Activated naive CD8-positive, alpha-beta T cell treated with anti-CD3 and anti-CD28 coated beads, Interleukin-2, amount 10 ng/mL, durations not matched to agents 7 days and 5 days (primary cell): ENCODE measurements at regions not wholly inside any gene's neighbourhood (a gene's known extent, or its start where the extent isn't known, plus 50 kb on each side); places are given as distances from the start of the nearest gene placed in this dataset.

ENCODE experiments used
- ATAC-seq: fragments of 150-1000 bp; cut with Tn5 transposase; one replicate; pipeline ENCODE4 v1.10.0; 2021; ENCODE audit warnings: low read depth, moderate library complexity
- POLR2A ChIA-PET: fragments of 350-600 bp; sonication (Branson Sonifier 250); formaldehyde crosslinking; loops from one replicate; lab custom pipeline; 2021; ENCODE audit warnings: antibody characterized with exemption; lab: Charles Lee
- DNase-seq: peaks from one replicate; pipeline ENCODE4 v3.0.0; 2021
- H3K27ac Mint-ChIP-seq: one replicate; pipeline ENCODE4 v1.8.0; 2022; ENCODE audit warnings: mild to moderate bottlenecking, mixed read lengths
- H3K27me3 Mint-ChIP-seq: one replicate; pipeline ENCODE4 v1.8.0; 2022; ENCODE audit warnings: mild to moderate bottlenecking, moderate library complexity, mixed read lengths
- H3K36me3 Mint-ChIP-seq: one replicate; pipeline ENCODE4 v1.8.0; 2021; ENCODE audit warnings: mild to moderate bottlenecking, mixed read lengths
- H3K4me1 Mint-ChIP-seq: one replicate; pipeline ENCODE4 v1.8.0; 2021; ENCODE audit warnings: mixed read lengths
- H3K4me3 Mint-ChIP-seq: one replicate; pipeline ENCODE4 v1.8.0; 2022; ENCODE audit warnings: mild to moderate bottlenecking, moderate library complexity, mixed read lengths
- H3K9me3 Mint-ChIP-seq: one replicate; pipeline ENCODE4 v1.8.0; 2021; ENCODE audit warnings: mixed read lengths

DNA sequence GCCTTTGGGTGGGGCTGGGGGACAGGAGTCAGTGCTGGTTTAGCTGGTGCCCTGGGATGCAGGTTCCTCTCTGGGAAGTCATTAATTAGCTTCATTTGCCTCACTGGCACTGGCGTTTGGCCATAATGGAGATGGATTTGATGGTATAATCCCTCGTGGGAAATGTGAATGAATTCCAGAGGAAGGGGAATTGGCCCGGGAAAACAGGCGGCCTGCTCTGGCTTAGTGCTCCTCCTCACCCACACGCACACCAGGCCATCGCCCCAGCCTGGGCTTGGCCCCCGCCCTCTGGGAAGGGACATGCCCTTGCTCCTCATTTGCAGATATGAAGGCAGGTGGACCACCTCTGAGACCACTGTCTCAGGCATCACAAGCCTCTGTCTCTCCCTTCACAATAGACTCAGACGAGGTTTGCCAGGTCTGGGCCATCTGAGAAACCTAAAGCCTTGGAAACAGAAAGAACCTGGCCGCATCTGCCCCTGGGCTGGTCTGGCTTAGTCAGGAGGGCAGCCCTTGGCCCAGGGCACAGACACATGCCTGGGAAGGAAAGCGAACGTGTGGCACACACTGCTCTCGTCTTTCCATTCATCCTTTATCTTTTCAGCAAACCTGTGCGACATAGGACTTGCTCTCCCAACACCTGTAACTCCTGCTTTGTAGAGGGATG is 199.2 kb upstream of the CDH4 start:
- Mint-ChIP-seq H3K27me3 (no peaks in the 10 kb centered on the region), H3K9me3 (peaks cover 2% of the 10 kb centered on the region), H3K36me3 (no peaks in the 10 kb centered on the region), H3K27ac (no peak overlapping the region), H3K4me3 (no peak overlapping the region), H3K4me1 (no peaks in the 10 kb centered on the region)
- ATAC-seq: no peak
- no peak for DNase-seq
- POLR2A ChIA-PET: no interaction called here

DNA sequence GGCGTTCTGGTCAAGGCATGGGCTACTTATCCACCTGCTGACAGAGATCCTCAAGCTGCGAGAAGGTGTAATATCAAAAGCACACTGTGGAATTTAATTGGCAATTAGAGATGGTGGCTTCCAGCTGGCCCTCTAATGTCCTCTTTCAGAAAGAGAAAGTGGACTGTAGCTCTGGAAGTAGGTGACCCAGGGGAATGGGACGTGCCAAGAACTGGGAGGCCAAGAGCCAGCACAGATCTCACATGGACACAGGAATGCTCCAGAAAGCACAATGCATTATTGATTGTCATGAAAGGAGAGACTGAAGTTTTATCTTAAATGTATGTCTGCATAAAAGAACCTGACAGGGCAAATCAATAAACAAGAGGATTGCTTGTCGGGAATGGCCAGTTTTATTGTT is 198.6 kb upstream of the CDH4 start:
- ATAC-seq (no peak), DNase-seq (no peak)
- Mint-ChIP-seq H3K27me3 (no peaks in the 10 kb centered on the region), H3K4me1 (no peaks in the 10 kb centered on the region), H3K27ac (no peak overlapping the region), H3K4me3 (no peak overlapping the region), H3K36me3 (no peaks in the 10 kb centered on the region), H3K9me3 (peaks cover 2% of the 10 kb centered on the region)
- POLR2A ChIA-PET: no interaction called here

DNA sequence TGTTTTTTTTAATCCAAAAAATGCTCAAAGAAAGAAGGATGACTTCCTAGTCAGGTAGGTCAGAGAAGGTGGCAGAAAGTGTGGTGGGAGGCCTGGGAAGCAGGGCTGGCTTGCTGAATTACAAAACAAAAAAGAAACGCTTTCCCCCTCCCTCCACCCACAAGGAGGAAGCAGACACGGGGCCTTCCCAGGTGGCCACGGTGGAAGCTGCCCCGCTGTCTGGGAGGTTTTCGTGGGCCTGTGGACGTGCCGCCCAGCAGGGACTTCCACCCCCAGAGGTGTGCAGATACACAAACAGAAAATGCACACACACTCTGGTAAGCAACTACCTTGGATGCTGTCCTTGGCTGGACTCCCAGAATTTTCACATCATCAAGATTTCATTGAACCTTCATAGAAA is 198.2 kb upstream of the CDH4 start:
- DNase-seq: no peak
- H3K27ac Mint-ChIP-seq: no peak overlapping the region

GRCh38 chr20:61054411-61054810 is 197.7 kb upstream of the CDH4 start:
- Mint-ChIP-seq H3K27me3 (no peaks in the 10 kb centered on the region), H3K36me3 (no peaks in the 10 kb centered on the region), H3K9me3 (no peaks in the 10 kb centered on the region), H3K27ac (no peak overlapping the region), H3K4me1 (no peaks in the 10 kb centered on the region), H3K4me3 (no peak overlapping the region)
- POLR2A ChIA-PET: no interaction called here
- ATAC-seq: no peak
- no peak for DNase-seq

More for the DNA sequence above, 198.2 kb upstream of the CDH4 start:
- Mint-ChIP-seq H3K4me3 (no peak overlapping the region), H3K9me3 (no peaks in the 10 kb centered on the region), H3K4me1 (no peaks in the 10 kb centered on the region), H3K27me3 (no peaks in the 10 kb centered on the region), H3K36me3 (no peaks in the 10 kb centered on the region)
- no peak for ATAC-seq
- POLR2A ChIA-PET: no interaction called here

GRCh38 chr20:61055180-61056010 is 196.7 kb upstream of the CDH4 start:
- Mint-ChIP-seq H3K36me3 (no peaks in the 10 kb centered on the region), H3K27ac (no peak overlapping the region), H3K27me3 (no peaks in the 10 kb centered on the region), H3K4me3 (no peak overlapping the region), H3K4me1 (no peaks in the 10 kb centered on the region), H3K9me3 (no peaks in the 10 kb centered on the region)
- POLR2A ChIA-PET: no interaction called here
- no peak for DNase-seq
- ATAC-seq: no peak

DNA sequence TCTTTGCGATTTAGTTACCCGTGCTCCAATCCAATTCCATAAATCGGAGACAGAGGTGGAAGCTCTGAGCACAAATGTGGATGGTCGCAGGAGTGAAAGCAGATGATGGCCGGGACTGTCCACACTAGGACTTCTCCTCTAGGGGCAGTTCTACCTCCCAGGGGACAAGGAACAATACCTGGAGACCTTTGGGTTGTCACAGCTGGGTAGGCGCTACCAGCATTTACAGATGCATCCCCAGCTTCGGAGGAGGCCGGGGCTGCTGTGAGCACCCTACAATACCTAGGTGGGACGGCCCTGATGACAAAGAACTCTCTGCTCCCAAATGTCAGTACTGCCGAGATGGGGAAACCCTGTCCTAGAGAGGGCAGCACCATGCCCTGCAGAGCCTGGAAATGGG is 195.9 kb upstream of the CDH4 start:
- Mint-ChIP-seq H3K9me3 (no peaks in the 10 kb centered on the region), H3K36me3 (no peaks in the 10 kb centered on the region), H3K4me3 (no peak overlapping the region), H3K27ac (no peak overlapping the region), H3K27me3 (no peaks in the 10 kb centered on the region), H3K4me1 (no peaks in the 10 kb centered on the region)
- POLR2A ChIA-PET: no interaction called here
- DNase-seq (no peak), ATAC-seq (no peak)

DNA sequence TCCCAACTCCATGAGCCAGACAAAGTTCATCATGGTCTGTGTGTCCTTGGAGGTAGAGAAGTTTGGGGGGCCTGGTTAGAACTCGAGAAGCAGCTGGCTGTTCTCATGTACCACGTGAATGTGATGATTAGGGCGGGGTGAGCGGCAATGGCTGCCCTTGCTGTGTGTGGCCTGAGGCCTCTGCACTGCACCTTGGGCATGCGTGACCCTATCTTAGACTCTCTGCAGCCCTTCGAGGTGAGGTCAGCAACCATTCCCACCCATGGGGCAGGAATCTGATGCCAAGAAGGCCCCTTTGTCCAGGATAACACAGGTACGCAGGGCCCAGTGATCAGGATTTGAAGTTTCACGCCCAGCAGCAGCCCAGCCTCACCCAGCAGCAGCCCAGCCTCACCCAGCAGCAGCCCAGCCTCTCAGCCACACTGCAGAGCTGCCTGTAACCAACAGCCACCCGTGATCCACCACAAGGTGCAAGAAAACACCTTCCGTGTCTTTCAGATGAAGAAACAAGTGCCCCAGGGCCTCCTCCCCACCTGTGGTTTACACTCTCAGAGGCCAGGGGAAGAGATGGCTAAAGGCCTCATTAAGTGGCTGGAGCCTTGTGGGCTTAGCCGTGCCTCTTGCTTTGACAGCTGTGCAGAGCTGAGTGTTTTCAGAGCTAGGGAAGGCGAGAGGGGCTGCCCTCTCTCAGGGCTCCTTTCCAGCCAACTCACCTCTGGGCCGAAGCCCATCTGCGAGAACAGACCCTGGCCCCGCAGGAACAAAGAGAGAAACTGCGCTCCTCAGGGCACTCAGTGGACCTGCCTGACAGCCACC is 195.2 kb upstream of the CDH4 start:
- Mint-ChIP-seq H3K27me3 (no peaks in the 10 kb centered on the region), H3K27ac (no peak overlapping the region), H3K9me3 (no peaks in the 10 kb centered on the region), H3K4me1 (no peaks in the 10 kb centered on the region), H3K36me3 (no peaks in the 10 kb centered on the region), H3K4me3 (no peak overlapping the region)
- DNase-seq: no peak
- POLR2A ChIA-PET: no interaction called here
- no peak for ATAC-seq

DNA sequence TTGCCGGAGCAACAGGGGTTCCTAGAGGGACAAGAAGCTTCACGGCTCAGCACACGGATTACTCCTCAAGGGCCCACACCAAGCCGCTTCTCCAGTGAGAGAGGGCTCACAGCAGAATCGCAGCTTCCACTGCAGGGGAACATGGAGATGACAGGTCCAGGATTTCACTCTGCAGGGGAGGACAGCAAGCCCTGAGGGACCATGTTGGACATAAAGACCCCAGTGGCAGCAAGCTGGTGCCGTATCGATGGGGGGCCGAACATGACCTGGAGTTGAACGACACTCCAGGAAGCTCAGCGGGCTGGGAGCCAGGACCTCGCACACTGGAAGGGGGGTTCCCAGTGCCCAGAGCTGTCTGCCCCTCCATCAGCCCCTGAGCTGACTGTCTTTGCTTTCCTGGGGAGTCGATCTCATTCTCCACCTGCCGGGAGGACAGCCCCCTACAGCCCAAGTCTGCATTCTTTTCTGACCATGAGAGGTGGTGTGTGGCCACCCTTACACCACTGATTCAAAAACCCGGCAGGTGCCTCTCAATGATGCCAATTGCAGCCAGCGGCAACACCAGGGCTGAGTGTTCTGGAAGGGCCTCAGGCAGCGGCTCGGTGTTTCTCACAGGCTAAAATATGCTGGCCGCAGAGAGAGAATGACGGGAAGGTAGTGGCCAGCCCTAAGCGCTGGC is 194.5 kb upstream of the CDH4 start:
- DNase-seq (no peak), ATAC-seq (no peak)
- Mint-ChIP-seq H3K4me1 (no peaks in the 10 kb centered on the region), H3K36me3 (no peaks in the 10 kb centered on the region), H3K4me3 (no peak overlapping the region), H3K27ac (no peak overlapping the region), H3K27me3 (no peaks in the 10 kb centered on the region), H3K9me3 (no peaks in the 10 kb centered on the region)
- POLR2A ChIA-PET: no interaction called here

GRCh38 chr20:61061981-61062380 is 190.1 kb upstream of the CDH4 start:
- no peaks in the 10 kb centered on the region for H3K4me1 Mint-ChIP-seq
- no peak overlapping the region for H3K4me3 Mint-ChIP-seq
- no peak for ATAC-seq
- no peaks in the 10 kb centered on the region for H3K36me3 Mint-ChIP-seq
- no peaks in the 10 kb centered on the region for H3K9me3 Mint-ChIP-seq
- H3K27ac Mint-ChIP-seq: no peak overlapping the region
- no peak for DNase-seq
- POLR2A ChIA-PET: no interaction called here
- H3K27me3 Mint-ChIP-seq: no peaks in the 10 kb centered on the region

DNA sequence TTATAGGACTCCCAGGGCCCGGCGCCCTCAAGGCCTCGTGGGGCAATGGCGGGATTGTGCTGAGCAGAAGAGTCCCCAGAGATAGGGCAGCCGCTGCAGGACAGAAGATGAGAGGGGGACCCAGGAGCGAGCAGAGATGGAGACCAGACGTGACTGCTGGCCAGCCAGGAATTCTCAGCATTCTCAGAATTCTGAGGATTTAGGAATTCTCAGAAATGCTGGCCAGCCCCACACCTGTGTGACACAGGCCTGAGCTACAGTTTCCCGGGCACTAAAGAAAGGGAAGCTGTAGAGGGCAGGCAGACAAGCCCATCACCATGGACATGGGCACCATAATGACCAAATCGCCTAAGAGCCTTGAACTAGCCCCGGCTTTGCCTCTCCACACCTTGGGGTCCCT is 186.2 kb upstream of the CDH4 start:
- Mint-ChIP-seq H3K27ac (no peak overlapping the region), H3K4me1 (no peaks in the 10 kb centered on the region), H3K36me3 (no peaks in the 10 kb centered on the region), H3K4me3 (no peak overlapping the region), H3K9me3 (no peaks in the 10 kb centered on the region), H3K27me3 (no peaks in the 10 kb centered on the region)
- POLR2A ChIA-PET: no interaction called here
- ATAC-seq (no peak), DNase-seq (no peak)

DNA sequence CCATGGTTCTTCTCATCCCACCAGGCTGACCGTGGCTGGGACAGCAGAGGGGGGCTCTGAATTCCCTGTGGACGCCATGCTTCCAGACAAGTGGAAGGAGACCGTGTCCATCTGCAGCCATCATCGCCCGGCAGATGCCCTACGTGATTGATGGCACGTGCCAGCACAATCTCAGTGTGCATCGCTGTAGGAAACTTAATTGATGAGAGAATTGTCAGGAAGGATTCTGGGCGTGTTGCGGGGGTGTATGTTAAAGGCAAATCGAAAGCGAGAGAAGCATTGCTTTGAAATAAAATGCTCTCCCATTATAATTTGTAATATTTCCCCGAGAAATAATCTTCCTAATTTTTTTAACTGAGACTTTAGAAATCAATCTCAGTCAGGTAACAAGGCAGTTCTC is 185.5 kb upstream of the CDH4 start:
- DNase-seq (no peak), ATAC-seq (no peak)
- H3K27me3 Mint-ChIP-seq: no peaks in the 10 kb centered on the region
- H3K27ac Mint-ChIP-seq: no peak overlapping the region
- POLR2A ChIA-PET: no interaction called here
- no peaks in the 10 kb centered on the region for H3K4me1 Mint-ChIP-seq
- H3K9me3 Mint-ChIP-seq: no peaks in the 10 kb centered on the region
- H3K4me3 Mint-ChIP-seq: no peak overlapping the region
- no peaks in the 10 kb centered on the region for H3K36me3 Mint-ChIP-seq

DNA sequence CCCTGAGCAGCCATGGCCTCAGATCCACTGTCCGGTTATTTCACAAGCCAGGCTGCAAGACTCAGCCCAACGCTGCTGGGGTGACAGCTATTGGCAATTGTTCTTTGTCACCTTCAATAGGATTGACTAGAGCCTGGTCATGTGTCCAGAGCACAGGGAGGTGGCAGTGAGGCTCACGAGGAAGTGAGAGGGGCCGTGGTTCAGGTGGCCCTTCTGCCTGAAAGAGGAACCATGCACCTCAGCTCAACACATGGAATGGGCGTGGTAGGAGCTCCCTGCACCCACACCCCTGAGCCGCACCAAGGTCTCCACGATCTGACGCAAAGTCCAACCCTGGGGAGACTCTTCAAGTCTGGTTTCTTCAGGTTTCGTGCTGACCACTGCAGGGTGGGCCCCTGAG is 184.8 kb upstream of the CDH4 start:
- no peak for ATAC-seq
- POLR2A ChIA-PET: no interaction called here
- H3K27me3 Mint-ChIP-seq: no peaks in the 10 kb centered on the region
- H3K9me3 Mint-ChIP-seq: no peaks in the 10 kb centered on the region
- no peak for DNase-seq
- H3K4me3 Mint-ChIP-seq: no peak overlapping the region
- H3K27ac Mint-ChIP-seq: no peak overlapping the region
- no peaks in the 10 kb centered on the region for H3K36me3 Mint-ChIP-seq
- H3K4me1 Mint-ChIP-seq: no peaks in the 10 kb centered on the region

- Mint-ChIP-seq H3K27ac (no peak overlapping the region), H3K4me1 (no peaks in the 10 kb centered on the region), H3K4me3 (no peak overlapping the region), H3K36me3 (no peaks in the 10 kb centered on the region), H3K9me3 (no peaks in the 10 kb centered on the region), H3K27me3 (peaks cover 2% of the 10 kb centered on the region)
- POLR2A ChIA-PET: no interaction called here
- no peak for ATAC-seq
- no peak for DNase-seq
These were observed 179.7 kb upstream of the CDH4 start for GRCh38 chr20:61072398-61072797.
